Hepatocyte (in vitro differentiated cells): ENCODE measurements at regions not wholly inside any gene's neighbourhood (a gene's known extent, or its start where the extent isn't known, plus 50 kb on each side); places are given as distances from the start of the nearest gene placed in this dataset.
"Not testable (repeated sequence)": the region's sequence is repeated elsewhere in the genome, so short reads cannot be mapped to it uniquely, and the experiment has no call there.

Experiments
- DNase-seq: peaks from one replicate; pipeline ENCODE4 v3.0.0-alpha.2; 2016; ENCODE audit warnings: low spot score
- H2AFZ ChIP-seq: fragments of 200-600 bp; sonication (generic); 2 replicates; pipeline ENCODE4 v1.6.0; 2016; ENCODE audit warnings: antibody characterized with exemption, mild to moderate bottlenecking
- H3K27ac ChIP-seq: fragments of 200-600 bp; sonication (generic); 2 replicates; pipeline ENCODE4 v1.5.1; 2016; ENCODE audit warnings: mild to moderate bottlenecking
- H3K27me3 ChIP-seq: fragments of 200-600 bp; sonication (generic); 2 replicates; pipeline ENCODE4 v1.6.1; 2016
- H3K36me3 ChIP-seq: fragments of 200-600 bp; sonication (generic); replicated peaks from 2 replicates; pipeline ENCODE4 v1.5.1; 2016; ENCODE audit warnings: low read depth; ENCODE audit not compliant: insufficient read depth
- H3K4me1 ChIP-seq: fragments of 200-600 bp; sonication (generic); 2 replicates; pipeline ENCODE4 v1.5.1; 2016; ENCODE audit warnings: mild to moderate bottlenecking, moderate library complexity; ENCODE audit not compliant: insufficient read depth
- H3K4me2 ChIP-seq: fragments of 200-600 bp; sonication (generic); 2 replicates; pipeline ENCODE4 v1.6.0; 2016
- H3K4me3 ChIP-seq: fragments of 200-600 bp; sonication (generic); 2 replicates; pipeline ENCODE4 v1.5.1; 2016; ENCODE audit warnings: mild to moderate bottlenecking
- H3K79me2 ChIP-seq: fragments of 200-600 bp; sonication (generic); 2 replicates; pipeline ENCODE4 v1.6.0; 2017; ENCODE audit warnings: mild to moderate bottlenecking
- H3K9me2 ChIP-seq: fragments of 200-600 bp; sonication (generic); replicated peaks from 2 replicates; pipeline ENCODE4 v1.6.0; 2017; ENCODE audit warnings: mild to moderate bottlenecking; ENCODE audit not compliant: insufficient read depth
- H3K9me3 ChIP-seq: fragments of 200-600 bp; sonication (generic); 2 replicates; pipeline ENCODE4 v1.5.1; 2016; ENCODE audit warnings: low read depth, mild to moderate bottlenecking
- H4K20me1 ChIP-seq: fragments of 200-600 bp; sonication (generic); 2 replicates; pipeline ENCODE4 v1.6.0; 2016; ENCODE audit warnings: mild to moderate bottlenecking; ENCODE audit not compliant: insufficient read depth, poor library complexity, severe bottlenecking
- CTCF ChIP-seq: fragments of 200-600 bp; sonication (generic); IDR thresholded peaks from 2 replicates; pipeline ENCODE4 v1.5.1; 2016; ENCODE audit warnings: antibody characterized with exemption, mild to moderate bottlenecking; ENCODE audit not compliant: poor library complexity
- EZH2 ChIP-seq: fragments of 200-600 bp; sonication (generic); IDR thresholded peaks from 2 replicates; pipeline ENCODE4 v1.6.1; 2016; ENCODE audit warnings: antibody characterized with exemption, mild to moderate bottlenecking, borderline replicate concordance
- EZH2phosphoT487 ChIP-seq: fragments of 200-600 bp; sonication (generic); IDR thresholded peaks from one replicate; pipeline ENCODE4 v1.6.1; 2018; ENCODE audit warnings: antibody characterized with exemption, mild to moderate bottlenecking, low read depth, moderate library complexity; ENCODE audit not compliant: unreplicated experiment, severe bottlenecking
- WGBS: methylation state at CpG from one replicate; pipeline ENCODE4 v1.1.6; 2016; ENCODE audit warnings: low lambda C conversion rate; ENCODE audit errors: missing lambda C conversion rate; 5-methylcytosine and 5-hydroxymethylcytosine counted together

- Histone ChIP-seq H3K79me2 (no peaks in the 10 kb centered on the region), H3K9me2 (no peaks in the 10 kb centered on the region), H3K36me3 (no peaks in the 10 kb centered on the region), H3K27me3 (no peaks in the 10 kb centered on the region), H3K9me3 (no peaks in the 10 kb centered on the region), H3K4me3 (no peak overlapping the region), H3K27ac (no peak overlapping the region), H4K20me1 (no peaks in the 10 kb centered on the region), H3K4me2 (no peak overlapping the region), H2AFZ (no peak overlapping the region), H3K4me1 (no peaks in the 10 kb centered on the region)
- DNase-seq, result peak; percentile 7
- WGBS, result 88% methylated on average over 2 of the region's 2 CpGs
- TF ChIP-seq CTCF (no peak), EZH2phosphoT487 (no peak), EZH2 (no peak)
Observed at GRCh38 chr4:164136180-164136616, 617.7 kb upstream of the SMIM31 start.

- Histone ChIP-seq H3K27ac (no peak overlapping the region), H3K9me2 (no peaks in the 10 kb centered on the region), H2AFZ (no peak overlapping the region), H3K4me3 (no peak overlapping the region), H3K27me3 (no peaks in the 10 kb centered on the region), H4K20me1 (no peaks in the 10 kb centered on the region), H3K4me2 (no peak overlapping the region), H3K4me1 (no peaks in the 10 kb centered on the region), H3K79me2 (no peaks in the 10 kb centered on the region), H3K36me3 (no peaks in the 10 kb centered on the region), H3K9me3 (no peaks in the 10 kb centered on the region)
- TF ChIP-seq CTCF, result no peak
- no peak for TF ChIP-seq EZH2phosphoT487
- TF ChIP-seq EZH2, result no peak
- no peak for DNase-seq
- WGBS, result 89% methylated on average over 2 of the region's 2 CpGs
Observed at GRCh38 chr4:164138521-164138920, 615.4 kb upstream of the SMIM31 start.

GRCh38 chr4:164139291-164139690, 614.6 kb upstream of the SMIM31 start:
- Histone ChIP-seq H3K9me2 (no peaks in the 10 kb centered on the region), H2AFZ (no peak overlapping the region), H3K79me2 (no peaks in the 10 kb centered on the region), H3K27ac (no peak overlapping the region), H3K9me3 (no peaks in the 10 kb centered on the region), H4K20me1 (no peaks in the 10 kb centered on the region), H3K4me2 (no peak overlapping the region), H3K4me3 (no peak overlapping the region), H3K4me1 (no peaks in the 10 kb centered on the region), H3K27me3 (no peaks in the 10 kb centered on the region), H3K36me3 (no peaks in the 10 kb centered on the region)
- TF ChIP-seq EZH2phosphoT487, result no peak
- TF ChIP-seq EZH2, result no peak
- no peak for TF ChIP-seq CTCF
- no peak for DNase-seq
- WGBS, result 100% methylated on average over 1 of the region's 1 CpG

GRCh38 chr4:164141755-164142375, 612.1 kb upstream of the SMIM31 start:
- not testable (repeated sequence) for H4K20me1 ChIP-seq, H3K9me3 ChIP-seq
- WGBS, result 86% methylated on average over 20 of the region's 20 CpGs

More at GRCh38 chr4:164141755-164142375, 612.1 kb upstream of the SMIM31 start:
- H3K4me1 ChIP-seq, H3K9me2 ChIP-seq, H2AFZ ChIP-seq, H3K4me3 ChIP-seq, H3K79me2 ChIP-seq, H3K36me3 ChIP-seq, H3K4me2 ChIP-seq, DNase-seq, H3K27ac ChIP-seq, H3K27me3 ChIP-seq: not testable (repeated sequence)
